ENCODE measurements at regions not wholly inside any gene's neighbourhood (a gene's known extent, or its start where the extent isn't known, plus 50 kb on each side); places are given as distances from the start of the nearest gene placed in this dataset.

GRCh38 chrX:131779306-131779705 lies 235.4 kb downstream of the OR13H1 start:
- H4K20me1 ChIP-seq (ENCODE audit: insufficient read depth, low read length): no peaks in the 10 kb centered on the region
- POLR2A ChIA-PET: no interaction called here
- intact Hi-C loops (cut with micrococcal nuclease; ENCODE audit: unreplicated experiment): no loop called here
- no TSS peak for BruUV-seq (replicated peaks)
- no peak overlapping the region for H2AFZ ChIP-seq (ENCODE audit: low read length)
- peaks cover 4 to 8% of the 10 kb centered on the region in 2 experiments; a peak in 4 of 5 replicates for H3K36me3 ChIP-seq (replicated peaks in 1 of 2; ENCODE audit: control insufficient read depth in 1 of 2, insufficient read depth in 2 of 2, low read length in 2 of 2)
- DNase-seq (ENCODE audit: low spot score): no peak
- H3K79me2 ChIP-seq (ENCODE audit: insufficient read depth, low read length): no peaks in the 10 kb centered on the region
- H3K9me3 ChIP-seq (ENCODE audit: low read length): no peaks in the 10 kb centered on the region
- no peaks in the 10 kb centered on the region for H3K4me1 ChIP-seq (ENCODE audit: insufficient read depth, low read length)
- no peak for FAIRE-seq
- in situ Hi-C loops (cut with HindIII; ENCODE audit: extremely low pct_ligation_motif_present, low pct_unique_long_range_greater_than_20kb): no loop called here
- no peak for ATAC-seq
- CTCF ChIA-PET (ENCODE audit: low intra/inter-chr PET ratio, low total read pairs): no interaction called here
- TF ChIP-seq ZBTB3 (CRISPR knock-in tag; IDR thresholded peaks at IDR 0.05; ENCODE audit: borderline replicate concordance, low read depth) (no peak), ZSCAN21 (CRISPR knock-in tag; IDR thresholded peaks at IDR 0.05; ENCODE audit: borderline replicate concordance) (no peak), SP1 (IDR thresholded peaks at IDR 0.05) (no peak), SP1 (CRISPR knock-in tag; IDR thresholded peaks at IDR 0.05) (no peak), ZKSCAN8 (CRISPR knock-in tag; IDR thresholded peaks at IDR 0.05; ENCODE audit: borderline replicate concordance) (no peak), DNMT1 (CRISPR knock-in tag; IDR thresholded peaks at IDR 0.05) (no peak), ZBTB10 (CRISPR knock-in tag; IDR thresholded peaks at IDR 0.05; ENCODE audit: borderline replicate concordance) (no peak), ZNF235 (CRISPR knock-in tag; IDR thresholded peaks at IDR 0.05; ENCODE audit: borderline replicate concordance) (no peak), ZNF749 (CRISPR knock-in tag; IDR thresholded peaks at IDR 0.05; ENCODE audit: borderline replicate concordance) (no peak), SETDB1 (CRISPR knock-in tag; IDR thresholded peaks at IDR 0.05; ENCODE audit: borderline replicate concordance) (no peak), ZNF776 (CRISPR knock-in tag; IDR thresholded peaks at IDR 0.05) (no peak), TFDP2 (CRISPR knock-in tag; IDR thresholded peaks at IDR 0.05) (no peak), RXRA (CRISPR knock-in tag; IDR thresholded peaks at IDR 0.05) (no peak)
- 100% methylated on average over 4 of the region's 7 CpGs for WGBS (ENCODE audit: low lambda C conversion rate)
- no peak overlapping the region for H3K4me3 ChIP-seq (replicated peaks in 1 of 3; ENCODE audit: insufficient read depth in 1 of 3, low read depth in 2 of 3, low read length in 3 of 3)
- no peak overlapping the region for H3K9ac ChIP-seq (ENCODE audit: insufficient read depth, low read depth, low read length)
- H3K4me2 ChIP-seq (ENCODE audit: low read depth, low read length): no peak overlapping the region
- no peak overlapping the region for H3K27ac ChIP-seq (ENCODE audit: extremely low read length, insufficient read depth, low read length)
- H3K27me3 ChIP-seq (ENCODE audit: control insufficient read depth in 1 of 2, insufficient read depth in 2 of 2, low read length in 2 of 2): no peaks in the 10 kb centered on the region

All from HepG2 (cell line).